Endothelial cell of umbilical vein (primary cell): ENCODE measurements at regions not wholly inside any gene's neighbourhood (a gene's known extent, or its start where the extent isn't known, plus 50 kb on each side); places are given as distances from the start of the nearest gene placed in this dataset.

Source experiments
- BruUV-seq: library from RNA; stranded (reverse); fragments of 400-500 nt; replicated peaks from 2 replicates; lab custom pipeline; 2021; lab: Mats Ljungman, UMichigan
- CTCF ChIA-PET: fragments of 300-600, 350-600 bp; sonication (Branson Sonifier 250); formaldehyde crosslinking; loops from one replicate; lab custom pipeline; 2021; ENCODE audit warnings: antibody characterized with exemption, inconsistent platforms; lab: Charles Lee
- POLR2A ChIA-PET: fragments of 300-600, 350-600 bp; sonication (Branson Sonifier 250); formaldehyde crosslinking; loops from one replicate; lab custom pipeline; 2021; ENCODE audit warnings: antibody characterized with exemption, inconsistent platforms; lab: Charles Lee
- DNase-seq: peaks from one replicate; pipeline ENCODE4 v3.0.0-alpha.2; 2011; ENCODE audit warnings: low read depth, low spot score
- FAIRE-seq: peaks from 2 replicates; lab custom pipeline; 2011; peaks lifted over from hg19 to GRCh38; lab: Jason Lieb, UNC
- H2AFZ ChIP-seq: 2 replicates; pipeline ENCODE4 v1.6.0; 2012; ENCODE audit warnings: low read depth, low read length, control low read depth, inconsistent platforms
- H3K27ac ChIP-seq: 2 replicates; pipeline ENCODE4 v1.5.1; 2011; ENCODE audit warnings: low read depth, mild to moderate bottlenecking, control low read depth, low read length, moderate library complexity; ENCODE audit not compliant: insufficient read depth
- H3K27me3 ChIP-seq, 2 experiments: 2 replicates each; pipeline versions ENCODE4 v1.6.0 to v1.6.1; 2011; ENCODE audit warnings: low read length in 2 of 2, mixed read lengths in 1 of 2; ENCODE audit not compliant: control insufficient read depth in 2 of 2, insufficient read depth in 2 of 2
- H3K36me3 ChIP-seq, 2 experiments: 2 replicates in 1 of 2; 3 replicates in 1 of 2; pipeline ENCODE4 v1.5.1; 2011; ENCODE audit warnings: low read length in 2 of 2, mild to moderate bottlenecking in 1 of 2, moderate library complexity in 1 of 2; ENCODE audit not compliant: control insufficient read depth in 2 of 2, insufficient read depth in 2 of 2; ENCODE audit errors: extremely low read depth in 1 of 2
- H3K4me1 ChIP-seq: 3 replicates; pipeline ENCODE4 v1.5.1; 2011; ENCODE audit warnings: mild to moderate bottlenecking, low read length; ENCODE audit not compliant: control insufficient read depth, insufficient read depth; ENCODE audit errors: extremely low read depth
- H3K4me2 ChIP-seq: 2 replicates; pipeline ENCODE4 v1.6.1; 2011; ENCODE audit warnings: low read length, control low read depth, mixed read lengths; ENCODE audit not compliant: insufficient read depth
- H3K4me3 ChIP-seq, 3 experiments: fragments of 200-600 bp in 1 of 3; sonication (generic), shearing (Covaris generic) in 1 of 3; replicated peaks in 1 of 3; 2 replicates each; pipeline ENCODE4 v1.5.1; 2011 to 2016; ENCODE audit warnings: control low read depth in 3 of 3, low read length in 3 of 3, mild to moderate bottlenecking in 2 of 3, inconsistent platforms in 1 of 3, low read depth in 1 of 3, moderate library complexity in 1 of 3; ENCODE audit not compliant: insufficient read depth in 1 of 3
- H3K79me2 ChIP-seq: 2 replicates; pipeline ENCODE4 v1.6.0; 2012; ENCODE audit warnings: low read length, inconsistent platforms; ENCODE audit not compliant: control insufficient read depth, insufficient read depth
- H3K9ac ChIP-seq: replicated peaks from 2 replicates; pipeline ENCODE3; 2011; ENCODE audit warnings: low read length, control low read depth; ENCODE audit not compliant: insufficient read depth; ENCODE audit errors: extremely low read depth
- H3K9me1 ChIP-seq: replicated peaks from 3 replicates; pipeline ENCODE4 v1.6.0; 2011; ENCODE audit warnings: mild to moderate bottlenecking, low read length; ENCODE audit not compliant: control insufficient read depth, insufficient read depth; ENCODE audit errors: extremely low read depth
- H3K9me3 ChIP-seq: replicated peaks from 2 replicates; pipeline ENCODE4 v1.5.1; 2012; ENCODE audit warnings: low read length, inconsistent platforms; ENCODE audit not compliant: control insufficient read depth, insufficient read depth
- H4K20me1 ChIP-seq: replicated peaks from 2 replicates; pipeline ENCODE3; 2011; ENCODE audit warnings: mild to moderate bottlenecking, low read length; ENCODE audit not compliant: control insufficient read depth, insufficient read depth; ENCODE audit errors: extremely low read depth
- CTCF ChIP-seq, 2 donors: IDR thresholded peaks; 1 replicate in 1 of 2; 2 replicates in 1 of 2; pipeline ENCODE4 v1.5.1; 2011; ENCODE audit warnings: low read length in 2 of 2, mild to moderate bottlenecking in 2 of 2, moderate library complexity in 2 of 2, control low read depth in 1 of 2, inconsistent platforms in 1 of 2, low read depth in 1 of 2; ENCODE audit not compliant: insufficient read depth in 1 of 2; ENCODE audit errors: extremely low read depth in 1 of 2
- EZH2 ChIP-seq: IDR thresholded peaks from 2 replicates; pipeline ENCODE4 v1.6.1; 2012; ENCODE audit warnings: borderline replicate concordance, low read depth, mild to moderate bottlenecking, moderate library complexity, low read length, inconsistent platforms; ENCODE audit not compliant: severe bottlenecking
- FOS ChIP-seq: IDR thresholded peaks from 2 replicates; pipeline ENCODE4 v1.6.1; 2011; ENCODE audit warnings: mild to moderate bottlenecking, low read length, moderate library complexity, borderline replicate concordance; ENCODE audit not compliant: insufficient read depth
- GATA2 ChIP-seq: IDR thresholded peaks from 2 replicates; pipeline ENCODE4 v1.7.0; 2011; ENCODE audit warnings: low read depth, mild to moderate bottlenecking, moderate library complexity, mixed read lengths, low read length; ENCODE audit not compliant: insufficient read length, insufficient read depth
- JUN ChIP-seq: IDR thresholded peaks from 2 replicates; pipeline ENCODE4 v1.6.1; 2011; ENCODE audit warnings: borderline replicate concordance, low read depth; ENCODE audit not compliant: insufficient read length, insufficient read depth
- MAX ChIP-seq: IDR thresholded peaks from 2 replicates; pipeline ENCODE4 v1.6.1; 2011; ENCODE audit not compliant: insufficient read depth, insufficient read length
- MYC ChIP-seq: IDR thresholded peaks from one replicate; pipeline ENCODE4 v1.6.1; 2011; ENCODE audit warnings: mild to moderate bottlenecking, low read depth, low read length
- POLR2A ChIP-seq: IDR thresholded peaks from 2 replicates; pipeline ENCODE4 v1.6.1; 2012; ENCODE audit warnings: low read depth, mild to moderate bottlenecking, control low read depth, low read length
- POLR2AphosphoS5 ChIP-seq: IDR thresholded peaks from 2 replicates; pipeline ENCODE4 v1.6.1; 2012; ENCODE audit warnings: low read depth, mild to moderate bottlenecking, control low read depth, low read length, moderate library complexity; ENCODE audit not compliant: insufficient read depth
- dilution Hi-C: fragments of 300-500 bp; cut with MboI; formaldehyde crosslinking; loops from one replicate; pipeline ENCODE4 v1.15.0; 2019; ENCODE audit warnings: low sequenced_read_pairs; ENCODE audit not compliant: extremely low pct_ligation_motif_present
- intact Hi-C: fragments of 100-400 bp; cut with micrococcal nuclease; formaldehyde crosslinking; loops from one replicate; pipeline ENCODE4 v1.10.0; 2022

- no TSS peak for BruUV-seq
- H3K27ac ChIP-seq = no peak overlapping the region
- dilution Hi-C loops (no loop called here), intact Hi-C loops (no loop called here)
- no peak overlapping the region for H3K9ac ChIP-seq
- H3K79me2 ChIP-seq = no peaks in the 10 kb centered on the region
- ChIA-PET CTCF (no interaction called here), POLR2A (no interaction called here)
- H4K20me1 ChIP-seq = no peaks in the 10 kb centered on the region
- H3K9me3 ChIP-seq = no peaks in the 10 kb centered on the region
- H3K4me1 ChIP-seq = no peaks in the 10 kb centered on the region
- no peaks in the 10 kb centered on the region for H3K36me3 ChIP-seq
- no peak for FAIRE-seq
- H3K4me2 ChIP-seq = no peak overlapping the region
- H2AFZ ChIP-seq = no peak overlapping the region
- no peaks in the 10 kb centered on the region for H3K9me1 ChIP-seq
- TF ChIP-seq MAX = no peak
- no peak for TF ChIP-seq EZH2
- TF ChIP-seq GATA2 = no peak
- no peak for TF ChIP-seq POLR2AphosphoS5
- no peak for TF ChIP-seq FOS
- no peak for TF ChIP-seq MYC
- no peak for TF ChIP-seq JUN
- no peak for TF ChIP-seq CTCF (IDR thresholded peaks at IDR 0.05; ENCODE audit: extremely low read depth in 1 of 2, insufficient read depth in 1 of 2, low read depth in 1 of 2, low read length in 2 of 2)
- TF ChIP-seq POLR2A = no peak
- no peak for DNase-seq
- no peak overlapping the region for H3K4me3 ChIP-seq
- no peaks in the 10 kb centered on the region for H3K27me3 ChIP-seq
These were observed 81.3 kb downstream of the SCGB2B2 start for GRCh38 chr19:34595683-34596082.
